ENCODE measurements at regions not wholly inside any gene's neighbourhood (a gene's known extent, or its start where the extent isn't known, plus 50 kb on each side); places are given as distances from the start of the nearest gene placed in this dataset.

- TF ChIP-seq POLR2A (IDR thresholded peaks at IDR 0.05; ENCODE audit: low read length) (no peak), GATA1 (IDR thresholded peaks at IDR 0.05; ENCODE audit: low read depth, low read length) (no peak)
Observed at GRCh38 chrX:150293311-150294013, 69.7 kb upstream of the MAMLD1 start.

Data from erythroblast (primary cell).